ENCODE measurements at regions not wholly inside any gene's neighbourhood (a gene's known extent, or its start where the extent isn't known, plus 50 kb on each side); places are given as distances from the start of the nearest gene placed in this dataset.

- Histone ChIP-seq H3K27me3 (no peaks in the 10 kb centered on the region), H3K27ac (no peak overlapping the region), H3K4me3 (no peak overlapping the region), H3K4me1 (peaks cover 7% of the 10 kb centered on the region), H3K36me3 (ENCODE audit: low read depth, missing control alignments) (no peaks in the 10 kb centered on the region), H3K9me3 (no peaks in the 10 kb centered on the region)
- intact Hi-C loops (cut with DNase I; ENCODE audit: low total_unique reads): no loop called here
- TF ChIP-seq POLR2A (IDR thresholded peaks at IDR 0.05): no peak
- TF ChIP-seq CTCF (IDR thresholded peaks at IDR 0.05): no peak
- peak; percentile 20 for DNase-seq
- 32 to 40% methylated on average over 15 of the region's 15 CpGs for WGBS, 2 donors
Observed at GRCh38 chr12:97275728-97276590, 186.6 kb upstream of the RMST start.

DNA sequence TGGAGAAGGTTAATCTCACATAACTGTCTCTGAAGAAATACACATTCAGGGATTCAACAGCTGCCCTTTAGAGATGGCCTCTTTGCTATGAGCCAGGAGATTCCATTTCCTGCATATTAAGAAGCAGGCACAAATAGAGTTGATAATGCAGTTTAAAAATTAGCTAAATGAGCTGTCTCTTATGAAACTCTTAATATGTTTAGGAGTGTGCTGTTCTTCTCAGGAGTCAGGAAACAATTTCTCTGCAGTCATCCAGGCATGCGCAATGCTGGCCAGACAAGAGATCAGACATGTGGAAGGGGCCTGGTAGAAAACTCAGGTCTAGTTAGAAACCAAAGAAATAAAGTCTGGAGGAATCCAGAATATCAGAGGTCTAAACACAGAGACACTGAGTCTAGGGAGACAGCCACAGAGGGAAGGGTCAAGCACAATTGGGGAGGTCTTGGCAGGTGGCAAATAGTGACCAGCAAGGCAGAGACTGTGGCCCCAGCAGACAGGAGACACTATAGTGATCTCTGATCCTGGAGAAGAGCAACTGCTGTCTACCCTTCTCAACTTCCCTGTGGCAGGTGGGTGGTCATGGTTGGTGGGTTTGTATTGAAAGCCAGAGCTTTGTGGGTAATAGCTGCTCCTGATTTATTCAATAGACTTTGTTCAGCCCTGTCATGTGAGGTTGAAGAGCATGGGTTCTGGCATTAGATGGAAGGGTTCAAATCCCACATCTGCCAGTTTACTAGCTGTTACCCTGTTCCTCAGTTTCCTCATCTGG is 185.8 kb upstream of the RMST start:
- intact Hi-C loops (cut with DNase I; ENCODE audit: low total_unique reads): no loop called here
- H3K36me3 ChIP-seq (ENCODE audit: low read depth, missing control alignments): no peaks in the 10 kb centered on the region
- no peak overlapping the region for H3K4me3 ChIP-seq
- no peak for DNase-seq
- TF ChIP-seq POLR2A (IDR thresholded peaks at IDR 0.05) (no peak), CTCF (IDR thresholded peaks at IDR 0.05) (no peak)
- 87 to 100% methylated on average over 1 of the region's 1 CpG for WGBS, 2 donors
- no peaks in the 10 kb centered on the region for H3K27me3 ChIP-seq
- no peaks in the 10 kb centered on the region for H3K9me3 ChIP-seq
- no peak overlapping the region for H3K27ac ChIP-seq
- H3K4me1 ChIP-seq: peaks cover 7% of the 10 kb centered on the region

- Histone ChIP-seq H3K9me3 (no peaks in the 10 kb centered on the region), H3K36me3 (ENCODE audit: low read depth, missing control alignments) (no peaks in the 10 kb centered on the region), H3K27me3 (no peaks in the 10 kb centered on the region), H3K27ac (no peak overlapping the region), H3K4me3 (no peak overlapping the region), H3K4me1 (no peaks in the 10 kb centered on the region)
- DNase-seq: no peak
- peak in 1 of 3 experiments; percentile 13 for TF ChIP-seq CTCF (IDR thresholded peaks at IDR 0.05)
- no peak for TF ChIP-seq POLR2A (IDR thresholded peaks at IDR 0.05)
- intact Hi-C loops (cut with DNase I; ENCODE audit: low total_unique reads): no loop called here
- WGBS, 2 donors: 81 to 84% methylated on average over 8 of the region's 8 CpGs
Observed at GRCh38 chr12:97283297-97283696, 179.3 kb upstream of the RMST start.

DNA sequence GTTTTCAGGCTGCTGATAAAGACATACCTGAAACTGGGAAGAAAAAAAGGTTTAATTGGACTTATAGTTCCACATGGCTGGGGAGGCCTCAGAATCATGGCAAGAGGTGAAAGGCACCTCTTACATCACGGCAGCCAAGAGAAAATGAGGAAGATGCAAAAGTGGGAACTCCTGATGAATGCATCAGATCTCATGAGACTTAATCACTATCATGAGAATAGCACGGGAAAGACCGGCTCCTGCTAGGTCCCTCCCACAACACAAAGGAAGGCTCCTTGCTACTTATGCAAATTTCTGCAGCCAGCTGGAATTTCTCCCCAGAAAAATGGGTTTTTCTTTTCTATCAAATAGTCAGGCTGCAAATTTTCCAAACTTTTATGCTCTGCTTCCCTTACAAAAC is 174.1 kb upstream of the RMST start:
- Histone ChIP-seq H3K9me3 (no peaks in the 10 kb centered on the region), H3K27me3 (no peaks in the 10 kb centered on the region), H3K4me3 (no peak overlapping the region), H3K36me3 (ENCODE audit: low read depth, missing control alignments) (no peaks in the 10 kb centered on the region), H3K4me1 (no peaks in the 10 kb centered on the region), H3K27ac (no peak overlapping the region)
- intact Hi-C loops (cut with DNase I; ENCODE audit: low total_unique reads): no loop called here
- WGBS, 2 donors: 70 to 75% methylated on average over 3 of the region's 3 CpGs
- no peak for TF ChIP-seq CTCF (IDR thresholded peaks at IDR 0.05)
- no peak for TF ChIP-seq POLR2A (IDR thresholded peaks at IDR 0.05)
- no peak for DNase-seq
